LNCaP clone FGC (cell line): ENCODE measurements at regions not wholly inside any gene's neighbourhood (a gene's known extent, or its start where the extent isn't known, plus 50 kb on each side); places are given as distances from the start of the nearest gene placed in this dataset.
A peak's percentile ranks its signal among the peaks of the same experiment; 100 is the strongest.

Experiments used
- DNase-seq: peaks from one replicate; pipeline ENCODE4 v3.0.0-alpha.2; 2011; ENCODE audit warnings: low read depth
- H3K4me3 ChIP-seq: 2 replicates; pipeline ENCODE4 v1.5.1; 2011; ENCODE audit warnings: mild to moderate bottlenecking, low read depth, low read length, control low read depth
- TF ChIP-seq, protein P1 (sequence below): IDR thresholded peaks from 2 replicates; pipeline ENCODE4 v1.5.1; 2012; ENCODE audit warnings: mild to moderate bottlenecking; ENCODE audit not compliant: control insufficient read depth, insufficient read depth; ENCODE audit errors: extremely low read depth

DNA sequence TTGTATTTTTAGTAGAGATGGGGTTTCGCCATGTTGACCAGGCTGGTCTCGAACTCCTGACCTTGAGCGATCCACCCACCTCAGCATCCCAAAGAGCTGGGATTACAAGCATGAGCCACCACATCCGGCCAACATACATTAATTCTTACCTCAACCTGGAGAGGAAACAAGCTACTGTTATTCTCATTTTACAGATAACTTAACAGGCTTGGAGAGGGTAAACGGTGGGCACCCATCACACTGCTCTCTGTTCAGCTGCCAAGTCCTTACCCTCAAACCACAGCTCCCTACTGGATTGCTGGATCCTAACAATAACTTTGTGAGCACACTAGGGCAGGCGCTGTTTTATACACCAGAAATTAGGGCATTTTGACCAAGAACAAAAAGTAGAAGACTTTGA, 93.6 kb upstream of the BARHL2 start:
- no peak for DNase-seq
- TF ChIP-seq, protein P1, sequence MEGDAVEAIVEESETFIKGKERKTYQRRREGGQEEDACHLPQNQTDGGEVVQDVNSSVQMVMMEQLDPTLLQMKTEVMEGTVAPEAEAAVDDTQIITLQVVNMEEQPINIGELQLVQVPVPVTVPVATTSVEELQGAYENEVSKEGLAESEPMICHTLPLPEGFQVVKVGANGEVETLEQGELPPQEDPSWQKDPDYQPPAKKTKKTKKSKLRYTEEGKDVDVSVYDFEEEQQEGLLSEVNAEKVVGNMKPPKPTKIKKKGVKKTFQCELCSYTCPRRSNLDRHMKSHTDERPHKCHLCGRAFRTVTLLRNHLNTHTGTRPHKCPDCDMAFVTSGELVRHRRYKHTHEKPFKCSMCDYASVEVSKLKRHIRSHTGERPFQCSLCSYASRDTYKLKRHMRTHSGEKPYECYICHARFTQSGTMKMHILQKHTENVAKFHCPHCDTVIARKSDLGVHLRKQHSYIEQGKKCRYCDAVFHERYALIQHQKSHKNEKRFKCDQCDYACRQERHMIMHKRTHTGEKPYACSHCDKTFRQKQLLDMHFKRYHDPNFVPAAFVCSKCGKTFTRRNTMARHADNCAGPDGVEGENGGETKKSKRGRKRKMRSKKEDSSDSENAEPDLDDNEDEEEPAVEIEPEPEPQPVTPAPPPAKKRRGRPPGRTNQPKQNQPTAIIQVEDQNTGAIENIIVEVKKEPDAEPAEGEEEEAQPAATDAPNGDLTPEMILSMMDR: no peak
- no peak overlapping the region for H3K4me3 ChIP-seq

DNA sequence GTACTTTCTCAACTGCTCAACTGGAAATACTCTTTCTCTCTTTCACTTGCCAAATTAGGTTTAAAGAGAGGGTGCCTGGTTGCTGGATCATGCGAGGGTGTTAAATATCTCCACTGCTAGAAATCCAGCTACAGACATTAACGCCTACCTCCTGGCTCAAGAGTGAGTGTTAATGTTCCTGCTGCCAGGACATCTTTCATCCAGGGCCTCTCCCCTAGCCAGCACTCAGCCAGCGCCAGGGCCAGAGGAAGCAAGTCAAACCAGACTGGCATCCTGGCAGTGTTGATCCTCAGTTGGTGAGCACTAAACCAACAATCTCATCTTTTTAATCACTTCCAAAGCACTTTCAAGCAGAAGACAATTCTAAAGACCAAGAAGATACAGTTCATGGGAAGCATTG, 92.9 kb upstream of the BARHL2 start:
- peak; percentile 15 for DNase-seq
- H3K4me3 ChIP-seq: no peak overlapping the region
- TF ChIP-seq, protein P1: no peak

DNA sequence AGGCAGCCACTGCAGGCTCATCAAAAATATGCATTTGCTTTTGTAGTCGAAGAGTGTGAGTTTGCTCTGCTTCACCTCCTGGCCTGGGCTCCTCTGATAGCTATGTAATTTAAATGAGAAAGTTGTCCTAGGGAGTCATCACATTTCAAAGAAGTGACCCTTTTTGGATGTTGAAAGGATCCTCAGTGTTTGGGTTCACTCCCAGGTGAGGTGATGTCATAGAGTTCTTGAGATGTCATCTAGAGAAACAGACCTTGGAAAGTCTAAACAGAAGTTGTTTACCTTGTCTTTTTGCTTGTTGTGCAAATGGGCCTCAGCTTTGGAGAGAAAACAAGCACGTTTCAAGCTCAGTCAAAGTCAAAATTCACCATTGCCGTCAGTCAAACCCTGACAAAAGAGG, 92.0 kb upstream of the BARHL2 start:
- no peak for DNase-seq

DNA sequence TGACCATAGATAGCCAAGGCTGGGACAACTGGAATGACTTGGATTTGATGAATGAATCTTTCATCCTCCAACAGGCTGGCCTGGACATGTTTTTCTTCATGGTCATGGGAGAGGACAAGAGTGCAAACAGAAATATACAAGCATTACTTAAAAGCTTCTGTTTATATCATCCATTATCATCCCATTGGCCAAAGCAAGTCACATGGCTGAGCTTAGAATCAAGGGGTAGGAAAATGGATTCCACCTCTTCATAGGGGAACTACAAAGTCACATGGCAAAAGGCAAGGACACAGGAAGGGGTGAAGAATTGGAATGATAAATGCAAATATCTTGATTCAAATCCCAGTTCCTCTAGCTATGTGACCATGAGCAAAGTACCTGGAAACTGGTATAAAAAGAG, 90.2 kb upstream of the BARHL2 start:
- TF ChIP-seq, protein P1: no peak
- no peak for DNase-seq
- H3K4me3 ChIP-seq: no peak overlapping the region

More for the DNA sequence above, 92.0 kb upstream of the BARHL2 start:
- TF ChIP-seq, protein P1: no peak
- no peak overlapping the region for H3K4me3 ChIP-seq

DNA sequence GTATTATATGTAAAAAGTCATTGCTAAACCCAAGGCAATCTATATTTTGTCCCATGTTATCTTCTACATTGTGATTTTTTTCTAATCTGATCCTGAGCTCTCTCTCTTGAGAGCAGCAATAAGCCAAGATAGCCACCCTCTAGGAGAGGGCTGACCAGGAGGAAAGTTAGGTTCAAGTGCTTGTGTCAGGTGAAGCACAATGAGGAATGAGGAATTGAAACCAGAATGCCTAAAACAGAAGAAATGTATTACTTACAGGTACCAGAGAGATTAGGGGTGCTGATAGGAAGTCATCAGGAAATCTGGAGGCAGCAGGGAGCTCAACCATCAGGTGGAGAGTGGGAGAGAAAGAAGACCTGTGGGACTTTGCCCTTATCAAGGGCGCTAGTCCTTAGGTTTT, 85.5 kb upstream of the BARHL2 start:
- TF ChIP-seq, protein P1: no peak
- no peak overlapping the region for H3K4me3 ChIP-seq
- DNase-seq: no peak

DNA sequence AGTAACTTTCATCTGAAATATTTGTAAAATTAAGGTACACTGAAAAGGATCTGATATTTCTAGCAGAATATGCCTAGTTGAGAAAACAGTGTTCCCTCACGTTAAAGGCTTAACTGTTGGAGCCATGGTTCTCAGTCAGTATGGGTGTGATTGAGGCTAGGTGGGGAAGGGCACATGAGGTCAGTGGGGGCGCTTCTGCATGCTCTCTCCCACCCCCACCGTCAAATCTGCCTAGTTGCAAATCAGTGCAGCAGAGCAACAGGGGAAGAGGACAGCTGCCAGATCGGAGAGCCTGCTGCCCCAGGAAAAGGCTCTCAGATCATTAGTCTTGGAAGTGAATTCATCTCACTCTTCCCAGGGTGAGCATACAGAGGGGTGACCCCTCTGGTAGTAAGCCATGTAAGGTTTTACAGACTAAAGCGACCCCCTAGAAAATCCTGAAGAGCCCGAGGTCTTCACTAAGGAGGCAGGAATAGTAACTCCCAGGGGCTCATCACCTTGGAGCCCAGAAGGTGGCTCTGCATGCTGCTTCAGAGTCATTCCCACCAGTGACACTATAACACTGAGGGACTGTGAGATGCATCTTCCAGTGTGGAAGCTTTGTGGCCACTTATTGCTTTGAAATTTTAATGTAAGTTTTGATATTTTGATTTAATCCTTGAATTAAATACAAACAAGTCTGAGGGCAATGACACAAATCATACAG, 83.1 kb upstream of the BARHL2 start:
- TF ChIP-seq, protein P1: no peak
- no peak overlapping the region for H3K4me3 ChIP-seq
- DNase-seq: no peak

DNA sequence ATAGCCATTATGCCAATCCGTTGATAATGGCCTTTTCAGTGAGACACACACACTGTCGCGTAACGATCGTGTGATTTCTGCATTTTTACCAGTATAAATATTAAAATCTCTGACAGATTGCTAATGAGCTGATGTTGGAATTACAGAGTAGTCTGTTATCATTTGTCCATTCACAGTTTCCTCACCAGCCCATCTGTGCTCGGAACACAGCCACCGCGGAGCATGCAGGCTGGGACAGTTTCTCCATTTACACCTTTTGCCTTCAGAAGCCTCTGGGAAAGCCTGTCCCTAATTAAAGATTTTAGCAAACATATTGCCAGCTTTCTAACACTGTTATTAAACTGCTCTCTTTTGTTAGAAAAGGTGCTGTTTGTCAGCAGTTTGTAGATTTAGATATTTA, 82.2 kb upstream of the BARHL2 start:
- TF ChIP-seq, protein P1: no peak
- DNase-seq: no peak
- no peak overlapping the region for H3K4me3 ChIP-seq
